ENCODE measurements at regions not wholly inside any gene's neighbourhood (a gene's known extent, or its start where the extent isn't known, plus 50 kb on each side); places are given as distances from the start of the nearest gene placed in this dataset.
A peak's percentile ranks its signal among the peaks of the same experiment; 100 is the strongest.

DNA sequence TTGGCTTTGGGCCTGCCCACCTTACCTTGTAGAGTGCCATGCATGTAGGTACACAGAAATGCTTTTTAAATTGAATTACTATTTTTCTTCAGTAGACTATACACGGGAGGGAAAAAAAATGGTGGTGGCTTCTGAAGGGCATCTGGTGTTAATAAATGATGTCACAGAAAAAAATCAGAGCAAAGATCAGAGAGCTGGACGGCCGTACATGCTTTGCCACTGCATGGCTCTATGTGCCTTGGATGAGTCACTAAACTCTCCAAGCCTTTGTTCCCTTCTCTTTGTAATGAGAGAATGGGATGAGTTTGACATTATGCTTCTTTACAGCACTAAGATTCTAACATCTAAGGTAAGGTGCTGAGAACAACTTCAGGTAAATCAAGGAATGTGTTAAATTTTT is 376.4 kb upstream of the DDHD1 start:
- Histone ChIP-seq H3K36me3 (no peaks in the 10 kb centered on the region), H3K9me3 (no peaks in the 10 kb centered on the region), H3K4me1 (peaks cover 10 to 20% of the 10 kb centered on the region in 2 donors), H3K27me3 (no peaks in the 10 kb centered on the region), H3K4me3 (replicated peaks in 1 of 3) (no peak overlapping the region), H3K27ac (no peak overlapping the region)
- no peak for DNase-seq
- TF ChIP-seq POLR2A (IDR thresholded peaks at IDR 0.05) = no peak
- TF ChIP-seq, protein P1, sequence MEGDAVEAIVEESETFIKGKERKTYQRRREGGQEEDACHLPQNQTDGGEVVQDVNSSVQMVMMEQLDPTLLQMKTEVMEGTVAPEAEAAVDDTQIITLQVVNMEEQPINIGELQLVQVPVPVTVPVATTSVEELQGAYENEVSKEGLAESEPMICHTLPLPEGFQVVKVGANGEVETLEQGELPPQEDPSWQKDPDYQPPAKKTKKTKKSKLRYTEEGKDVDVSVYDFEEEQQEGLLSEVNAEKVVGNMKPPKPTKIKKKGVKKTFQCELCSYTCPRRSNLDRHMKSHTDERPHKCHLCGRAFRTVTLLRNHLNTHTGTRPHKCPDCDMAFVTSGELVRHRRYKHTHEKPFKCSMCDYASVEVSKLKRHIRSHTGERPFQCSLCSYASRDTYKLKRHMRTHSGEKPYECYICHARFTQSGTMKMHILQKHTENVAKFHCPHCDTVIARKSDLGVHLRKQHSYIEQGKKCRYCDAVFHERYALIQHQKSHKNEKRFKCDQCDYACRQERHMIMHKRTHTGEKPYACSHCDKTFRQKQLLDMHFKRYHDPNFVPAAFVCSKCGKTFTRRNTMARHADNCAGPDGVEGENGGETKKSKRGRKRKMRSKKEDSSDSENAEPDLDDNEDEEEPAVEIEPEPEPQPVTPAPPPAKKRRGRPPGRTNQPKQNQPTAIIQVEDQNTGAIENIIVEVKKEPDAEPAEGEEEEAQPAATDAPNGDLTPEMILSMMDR (IDR thresholded peaks at IDR 0.05) = no peak
- intact Hi-C loops (cut with DNase I) = no loop called here
- 95 to 98% methylated on average over 3 of the region's 3 CpGs for WGBS, 2 donors

DNA sequence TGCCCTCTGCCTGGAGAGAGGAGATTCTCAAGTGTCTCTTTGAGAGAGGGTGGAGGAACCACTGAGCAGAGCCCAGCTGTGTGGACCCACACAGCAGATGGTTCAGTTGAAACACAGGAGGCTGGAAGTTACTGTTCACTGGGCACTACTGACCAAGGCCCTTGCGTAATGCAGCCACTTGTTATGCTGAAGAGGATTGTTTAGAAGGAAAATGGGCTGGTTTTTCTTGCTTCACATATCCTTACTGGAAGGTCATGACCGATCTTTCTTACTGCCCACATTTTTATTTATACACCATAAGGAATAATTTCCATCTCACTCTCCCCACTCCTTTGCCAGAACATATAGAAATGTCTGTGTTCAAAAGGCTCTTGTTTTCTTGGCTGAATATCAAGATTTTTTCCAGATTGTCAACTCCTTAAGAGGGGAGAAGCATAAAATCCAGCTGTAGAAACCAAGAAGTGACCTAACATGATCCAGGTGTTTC is 375.1 kb upstream of the DDHD1 start:
- H3K36me3 ChIP-seq = no peaks in the 10 kb centered on the region
- WGBS, 2 donors = 28 to 39% methylated on average over 2 of the region's 2 CpGs
- intact Hi-C loops (cut with DNase I) = no loop called here
- peaks cover 10 to 30% of the 10 kb centered on the region in 2 donors for H3K4me1 ChIP-seq
- peak; percentile 68 to 76 for DNase-seq
- no peak overlapping the region for H3K4me3 ChIP-seq (replicated peaks in 1 of 3)
- TF ChIP-seq, protein P1 (IDR thresholded peaks at IDR 0.05) = no peak
- no peak for TF ChIP-seq POLR2A (IDR thresholded peaks at IDR 0.05)
- peak overlapping the region; percentile 40 to 80 (median 57) for H3K27ac ChIP-seq
- H3K27me3 ChIP-seq = no peaks in the 10 kb centered on the region
- no peaks in the 10 kb centered on the region for H3K9me3 ChIP-seq

DNA sequence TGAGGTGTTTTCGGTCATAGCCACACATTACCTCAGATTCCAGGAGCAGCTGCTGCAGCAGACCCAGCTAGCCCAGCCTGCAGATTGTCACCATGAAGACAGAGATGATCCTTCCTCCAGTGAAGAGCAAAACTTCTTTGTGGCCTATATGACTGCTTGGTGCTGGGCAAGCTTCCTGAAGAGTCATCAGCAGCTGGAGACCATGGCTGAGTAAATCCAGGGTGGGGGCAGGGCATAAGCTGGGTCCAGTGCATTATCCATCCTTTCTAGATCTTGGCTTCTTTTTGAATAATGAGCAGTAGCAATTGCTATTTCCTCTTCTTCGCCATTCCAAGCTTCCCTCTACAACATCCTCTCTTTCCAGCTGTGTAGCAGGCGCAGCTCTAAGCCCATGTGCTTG is 373.1 kb upstream of the DDHD1 start:
- Histone ChIP-seq H3K4me1 (peaks cover 13 to 35% of the 10 kb centered on the region in 2 donors), H3K27ac (no peak overlapping the region), H3K4me3 (replicated peaks in 1 of 3) (no peak overlapping the region), H3K27me3 (no peaks in the 10 kb centered on the region), H3K9me3 (no peaks in the 10 kb centered on the region), H3K36me3 (no peaks in the 10 kb centered on the region)
- no peak for DNase-seq
- 85 to 97% methylated on average over 3 of the region's 3 CpGs for WGBS, 2 donors
- no peak for TF ChIP-seq POLR2A (IDR thresholded peaks at IDR 0.05)
- TF ChIP-seq, protein P1 (IDR thresholded peaks at IDR 0.05) = no peak
- intact Hi-C loops (cut with DNase I) = no loop called here

DNA sequence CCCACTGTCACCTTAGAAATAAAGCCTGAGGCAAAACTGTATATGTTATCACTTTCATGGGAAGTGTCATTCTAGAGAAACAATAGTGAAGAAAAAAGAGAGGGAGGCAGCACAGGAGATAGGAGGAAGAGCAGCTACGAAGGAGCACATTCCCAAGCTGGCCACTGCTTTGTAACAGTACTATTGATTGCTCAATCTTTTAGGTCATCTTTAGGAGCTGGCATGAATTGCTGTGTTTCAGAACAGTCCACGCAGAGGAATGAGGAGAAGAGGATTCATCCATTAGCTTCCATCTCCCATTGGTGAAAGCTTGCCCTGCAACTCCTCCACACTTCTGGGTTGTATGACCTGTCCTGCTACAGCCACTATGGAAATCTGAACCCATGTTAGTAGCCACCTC is 372.5 kb upstream of the DDHD1 start:
- Histone ChIP-seq H3K27me3 (no peaks in the 10 kb centered on the region), H3K36me3 (no peaks in the 10 kb centered on the region), H3K27ac (no peak overlapping the region), H3K9me3 (no peaks in the 10 kb centered on the region), H3K4me3 (replicated peaks in 1 of 3) (no peak overlapping the region), H3K4me1 (peaks cover 13 to 35% of the 10 kb centered on the region in 2 donors)
- TF ChIP-seq, protein P1 (IDR thresholded peaks at IDR 0.05) = no peak
- TF ChIP-seq POLR2A (IDR thresholded peaks at IDR 0.05) = no peak
- WGBS, 2 donors = 89 to 91% methylated on average over 2 of the region's 2 CpGs
- intact Hi-C loops (cut with DNase I) = no loop called here
- no peak for DNase-seq

DNA sequence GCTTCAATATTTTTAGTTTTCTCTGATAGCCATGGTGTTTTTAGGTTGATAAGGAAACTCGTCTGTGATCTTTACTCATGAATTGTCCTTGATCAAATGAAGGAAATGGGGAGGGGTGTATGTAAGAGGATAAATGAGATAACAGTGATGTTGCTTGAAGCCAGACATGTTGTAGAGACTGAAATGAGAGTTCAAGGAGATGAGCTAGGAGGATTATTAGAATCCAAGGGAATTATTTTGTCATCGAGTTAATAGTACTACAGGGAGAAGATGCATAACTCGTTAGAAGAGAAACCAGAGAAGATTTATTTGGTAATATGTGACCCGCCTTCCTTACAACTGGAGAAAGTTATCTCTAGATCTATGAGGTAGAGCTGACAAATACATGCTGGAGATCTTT is 371.3 kb upstream of the DDHD1 start:
- Histone ChIP-seq H3K4me3 (replicated peaks in 1 of 3) (no peak overlapping the region), H3K9me3 (no peaks in the 10 kb centered on the region)
- DNase-seq = no peak

More for the DNA sequence above, 371.3 kb upstream of the DDHD1 start:
- Histone ChIP-seq H3K4me1 (peaks cover 17 to 46% of the 10 kb centered on the region in 2 donors), H3K27ac (no peak overlapping the region), H3K27me3 (no peaks in the 10 kb centered on the region), H3K36me3 (no peaks in the 10 kb centered on the region)
- 89 to 90% methylated on average over 4 of the region's 4 CpGs for WGBS, 2 donors
- intact Hi-C loops (cut with DNase I) = no loop called here
- TF ChIP-seq, protein P1 (IDR thresholded peaks at IDR 0.05) = no peak
- TF ChIP-seq POLR2A (IDR thresholded peaks at IDR 0.05) = no peak

Data from thyroid gland (tissue), 4 donors.